ENCODE measurements at regions not wholly inside any gene's neighbourhood (a gene's known extent, or its start where the extent isn't known, plus 50 kb on each side); places are given as distances from the start of the nearest gene placed in this dataset.

DNA sequence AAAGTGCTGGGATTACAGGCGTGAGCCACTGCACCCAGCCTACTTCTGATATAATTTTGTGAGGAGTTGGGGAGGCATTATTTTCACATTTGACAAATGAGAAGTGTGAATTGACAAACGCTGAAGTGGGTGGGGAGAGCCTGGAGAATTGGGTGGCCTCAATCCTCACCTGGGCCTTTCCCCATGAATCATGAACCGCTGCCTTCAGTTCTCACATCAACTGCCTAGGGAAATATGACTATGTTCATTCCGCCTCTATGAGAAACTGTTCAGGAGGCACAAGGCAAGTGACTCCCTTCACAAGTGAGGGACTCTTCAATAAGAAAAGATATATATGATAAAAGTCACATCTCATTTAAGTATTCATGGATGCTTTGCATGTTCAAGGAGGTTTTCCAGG is 96.6 kb upstream of the RND3 start:
- TF ChIP-seq, protein P1, sequence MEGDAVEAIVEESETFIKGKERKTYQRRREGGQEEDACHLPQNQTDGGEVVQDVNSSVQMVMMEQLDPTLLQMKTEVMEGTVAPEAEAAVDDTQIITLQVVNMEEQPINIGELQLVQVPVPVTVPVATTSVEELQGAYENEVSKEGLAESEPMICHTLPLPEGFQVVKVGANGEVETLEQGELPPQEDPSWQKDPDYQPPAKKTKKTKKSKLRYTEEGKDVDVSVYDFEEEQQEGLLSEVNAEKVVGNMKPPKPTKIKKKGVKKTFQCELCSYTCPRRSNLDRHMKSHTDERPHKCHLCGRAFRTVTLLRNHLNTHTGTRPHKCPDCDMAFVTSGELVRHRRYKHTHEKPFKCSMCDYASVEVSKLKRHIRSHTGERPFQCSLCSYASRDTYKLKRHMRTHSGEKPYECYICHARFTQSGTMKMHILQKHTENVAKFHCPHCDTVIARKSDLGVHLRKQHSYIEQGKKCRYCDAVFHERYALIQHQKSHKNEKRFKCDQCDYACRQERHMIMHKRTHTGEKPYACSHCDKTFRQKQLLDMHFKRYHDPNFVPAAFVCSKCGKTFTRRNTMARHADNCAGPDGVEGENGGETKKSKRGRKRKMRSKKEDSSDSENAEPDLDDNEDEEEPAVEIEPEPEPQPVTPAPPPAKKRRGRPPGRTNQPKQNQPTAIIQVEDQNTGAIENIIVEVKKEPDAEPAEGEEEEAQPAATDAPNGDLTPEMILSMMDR (IDR thresholded peaks at IDR 0.05) = no peak
- no peak for TF ChIP-seq POLR2A (IDR thresholded peaks at IDR 0.05)

Data from testis (tissue), 2 donors.